ENCODE measurements at regions not wholly inside any gene's neighbourhood (a gene's known extent, or its start where the extent isn't known, plus 50 kb on each side); places are given as distances from the start of the nearest gene placed in this dataset.
A peak's percentile ranks its signal among the peaks of the same experiment; 100 is the strongest.

GRCh38 chr1:178628637-178629251 is 96.3 kb upstream of the RALGPS2 start:
- TF ChIP-seq CTCF (IDR thresholded peaks at IDR 0.05; ENCODE audit: low read depth, low read length), result no peak
- H3K4me3 ChIP-seq (replicated peaks in 1 of 2; ENCODE audit: low read depth in 2 of 2, low read length in 2 of 2), result no peak overlapping the region
- no peak for DNase-seq (ENCODE audit: low read depth in 2 of 2)

- TF ChIP-seq CTCF (IDR thresholded peaks at IDR 0.05; ENCODE audit: low read depth, low read length), result no peak
- no peak overlapping the region for H3K4me3 ChIP-seq (replicated peaks in 1 of 2; ENCODE audit: low read depth in 2 of 2, low read length in 2 of 2)
- DNase-seq (ENCODE audit: low read depth in 2 of 2), result peak; percentile 57 to 78
These were observed 95.5 kb upstream of the RALGPS2 start for GRCh38 chr1:178629252-178630154.

GRCh38 chr1:178630417-178630816 is 94.6 kb upstream of the RALGPS2 start:
- H3K4me3 ChIP-seq (replicated peaks in 1 of 2; ENCODE audit: low read depth in 2 of 2, low read length in 2 of 2), result no peak overlapping the region
- TF ChIP-seq CTCF (IDR thresholded peaks at IDR 0.05; ENCODE audit: low read depth, low read length), result no peak
- DNase-seq (ENCODE audit: low read depth in 2 of 2), result peak in 1 of 2 donors; percentile 28

GRCh38 chr1:178632653-178633052 is 92.4 kb upstream of the RALGPS2 start:
- peak; percentile 39 to 48 for DNase-seq (ENCODE audit: low read depth in 2 of 2)
- no peak for TF ChIP-seq CTCF (IDR thresholded peaks at IDR 0.05; ENCODE audit: low read depth, low read length)
- no peak overlapping the region for H3K4me3 ChIP-seq (replicated peaks in 1 of 2; ENCODE audit: low read depth in 2 of 2, low read length in 2 of 2)

- peak in 1 of 2 donors; percentile 85 for DNase-seq (ENCODE audit: low read depth in 2 of 2)
- TF ChIP-seq CTCF (IDR thresholded peaks at IDR 0.05; ENCODE audit: low read depth, low read length), result no peak
- H3K4me3 ChIP-seq (replicated peaks in 1 of 2; ENCODE audit: low read depth in 2 of 2, low read length in 2 of 2), result no peak overlapping the region
These were observed 92.0 kb upstream of the RALGPS2 start for GRCh38 chr1:178633056-178633455.

- no peak overlapping the region for H3K4me3 ChIP-seq (replicated peaks in 1 of 2; ENCODE audit: low read depth in 2 of 2, low read length in 2 of 2)
- no peak for TF ChIP-seq CTCF (IDR thresholded peaks at IDR 0.05; ENCODE audit: low read depth, low read length)
- peak in 1 of 2 donors; percentile 55 for DNase-seq (ENCODE audit: low read depth in 2 of 2)
These were observed 90.6 kb upstream of the RALGPS2 start for GRCh38 chr1:178634445-178634844.

Measured in cardiac fibroblast (primary cell).